ENCODE measurements at regions not wholly inside any gene's neighbourhood (a gene's known extent, or its start where the extent isn't known, plus 50 kb on each side); places are given as distances from the start of the nearest gene placed in this dataset.

- CTCF ChIA-PET, result no interaction called here
- no peak overlapping the region for H3K4me3 Mint-ChIP-seq (ENCODE audit: unreplicated experiment)
- Histone ChIP-seq H3K9me3 (peaks cover 4% of the 10 kb centered on the region; the same call in 1 of the 2 replicates), H3K36me3 (ENCODE audit: control insufficient read depth, insufficient read depth, low read length) (no peaks in the 10 kb centered on the region), H3K4me1 (no peaks in the 10 kb centered on the region), H3K4me3 (ENCODE audit: low read depth, low read length) (no peak overlapping the region), H3K27me3 (replicated peaks; ENCODE audit: control insufficient read depth, insufficient read depth, low read length) (no peaks in the 10 kb centered on the region)
- peaks cover 5% of the 10 kb centered on the region for H3K36me3 Mint-ChIP-seq (ENCODE audit: insufficient read depth, unreplicated experiment)
- intact Hi-C loops (cut with micrococcal nuclease; ENCODE audit: unreplicated experiment), result no loop called here
- H3K9me3 Mint-ChIP-seq (ENCODE audit: unreplicated experiment), result no peaks in the 10 kb centered on the region
- H3K27me3 Mint-ChIP-seq (ENCODE audit: insufficient read depth, unreplicated experiment), result no peaks in the 10 kb centered on the region
- DNase-seq, result no peak
- POLR2A ChIA-PET, result no interaction called here
- BruUV-seq (replicated peaks), result no TSS peak
- H3K4me1 Mint-ChIP-seq (ENCODE audit: low read depth, unreplicated experiment), result peaks cover 9% of the 10 kb centered on the region
- no peak overlapping the region for H3K27ac Mint-ChIP-seq (ENCODE audit: unreplicated experiment)
- TF ChIP-seq CTCF (IDR thresholded peaks at IDR 0.05; ENCODE audit: insufficient read depth in 1 of 2, low read depth in 1 of 2, low read length in 1 of 2, severe bottlenecking in 1 of 2, unreplicated experiment in 1 of 2), result no peak
Observed at GRCh38 chr7:25059576-25059975, 65.5 kb downstream of the CYCS start.

- Mint-ChIP-seq H3K9me3 (ENCODE audit: unreplicated experiment) (no peaks in the 10 kb centered on the region), H3K4me1 (ENCODE audit: low read depth, unreplicated experiment) (peaks cover 15% of the 10 kb centered on the region), H3K27ac (ENCODE audit: unreplicated experiment) (no peak overlapping the region), H3K4me3 (ENCODE audit: unreplicated experiment) (no peak overlapping the region), H3K27me3 (ENCODE audit: insufficient read depth, unreplicated experiment) (no peaks in the 10 kb centered on the region), H3K36me3 (ENCODE audit: insufficient read depth, unreplicated experiment) (peaks cover 5% of the 10 kb centered on the region)
- no peak for DNase-seq
- no peak for TF ChIP-seq CTCF (IDR thresholded peaks at IDR 0.05; ENCODE audit: insufficient read depth in 1 of 2, low read depth in 1 of 2, low read length in 1 of 2, severe bottlenecking in 1 of 2, unreplicated experiment in 1 of 2)
- ChIA-PET CTCF (no interaction called here), POLR2A (no interaction called here)
- intact Hi-C loops (cut with micrococcal nuclease; ENCODE audit: unreplicated experiment), result no loop called here
- BruUV-seq (replicated peaks), result no TSS peak
- Histone ChIP-seq H3K36me3 (ENCODE audit: control insufficient read depth, insufficient read depth, low read length) (no peaks in the 10 kb centered on the region), H3K4me1 (no peaks in the 10 kb centered on the region), H3K27me3 (replicated peaks; ENCODE audit: control insufficient read depth, insufficient read depth, low read length) (no peaks in the 10 kb centered on the region), H3K9me3 (peaks cover 4% of the 10 kb centered on the region; the same call in 1 of the 2 replicates), H3K4me3 (ENCODE audit: low read depth, low read length) (no peak overlapping the region)
Observed at GRCh38 chr7:25056368-25056767, 68.7 kb downstream of the CYCS start.

- Mint-ChIP-seq H3K36me3 (ENCODE audit: insufficient read depth, unreplicated experiment) (peaks cover 5% of the 10 kb centered on the region), H3K9me3 (ENCODE audit: unreplicated experiment) (no peaks in the 10 kb centered on the region), H3K4me1 (ENCODE audit: low read depth, unreplicated experiment) (peaks cover 15% of the 10 kb centered on the region), H3K27ac (ENCODE audit: unreplicated experiment) (no peak overlapping the region), H3K4me3 (ENCODE audit: unreplicated experiment) (no peak overlapping the region), H3K27me3 (ENCODE audit: insufficient read depth, unreplicated experiment) (no peaks in the 10 kb centered on the region)
- BruUV-seq (replicated peaks), result no TSS peak
- Histone ChIP-seq H3K4me3 (ENCODE audit: low read depth, low read length) (no peak overlapping the region), H3K9me3 (peaks cover 4% of the 10 kb centered on the region; the same call in 1 of the 2 replicates), H3K4me1 (no peaks in the 10 kb centered on the region), H3K27me3 (replicated peaks; ENCODE audit: control insufficient read depth, insufficient read depth, low read length) (no peaks in the 10 kb centered on the region), H3K36me3 (ENCODE audit: control insufficient read depth, insufficient read depth, low read length) (no peaks in the 10 kb centered on the region)
- no peak for DNase-seq
- ChIA-PET POLR2A (no interaction called here), CTCF (no interaction called here)
- no peak for TF ChIP-seq CTCF (IDR thresholded peaks at IDR 0.05; ENCODE audit: insufficient read depth in 1 of 2, low read depth in 1 of 2, low read length in 1 of 2, severe bottlenecking in 1 of 2, unreplicated experiment in 1 of 2)
- intact Hi-C loops (cut with micrococcal nuclease; ENCODE audit: unreplicated experiment), result no loop called here
Observed at GRCh38 chr7:25055520-25056220, 69.4 kb downstream of the CYCS start.

Data from Caco-2 (cell line).